GM06990 (cell line): ENCODE measurements at regions not wholly inside any gene's neighbourhood (a gene's known extent, or its start where the extent isn't known, plus 50 kb on each side); places are given as distances from the start of the nearest gene placed in this dataset.

Experiments
- DNase-seq: peaks from one replicate; pipeline ENCODE4 v3.0.0-alpha.2; 2011; ENCODE audit not compliant: insufficient read length; ENCODE audit errors: extremely low read depth
- H3K27me3 ChIP-seq: replicated peaks from 2 replicates; pipeline ENCODE4 v1.6.0; 2011; ENCODE audit warnings: low read length; ENCODE audit not compliant: control insufficient read depth, insufficient read depth
- H3K36me3 ChIP-seq: 2 replicates; pipeline ENCODE4 v1.5.1; 2011; ENCODE audit warnings: low read length; ENCODE audit not compliant: control insufficient read depth, insufficient read depth
- H3K4me3 ChIP-seq: replicated peaks from 2 replicates; pipeline ENCODE4 v1.5.1; 2011; ENCODE audit warnings: low read depth, mild to moderate bottlenecking, control low read depth, low read length
- CTCF ChIP-seq: IDR thresholded peaks from 2 replicates; pipeline ENCODE4 v1.5.1; 2011; ENCODE audit warnings: low read length, control low read depth, mild to moderate bottlenecking, inconsistent platforms; ENCODE audit not compliant: insufficient read depth, poor library complexity, severe bottlenecking

DNA sequence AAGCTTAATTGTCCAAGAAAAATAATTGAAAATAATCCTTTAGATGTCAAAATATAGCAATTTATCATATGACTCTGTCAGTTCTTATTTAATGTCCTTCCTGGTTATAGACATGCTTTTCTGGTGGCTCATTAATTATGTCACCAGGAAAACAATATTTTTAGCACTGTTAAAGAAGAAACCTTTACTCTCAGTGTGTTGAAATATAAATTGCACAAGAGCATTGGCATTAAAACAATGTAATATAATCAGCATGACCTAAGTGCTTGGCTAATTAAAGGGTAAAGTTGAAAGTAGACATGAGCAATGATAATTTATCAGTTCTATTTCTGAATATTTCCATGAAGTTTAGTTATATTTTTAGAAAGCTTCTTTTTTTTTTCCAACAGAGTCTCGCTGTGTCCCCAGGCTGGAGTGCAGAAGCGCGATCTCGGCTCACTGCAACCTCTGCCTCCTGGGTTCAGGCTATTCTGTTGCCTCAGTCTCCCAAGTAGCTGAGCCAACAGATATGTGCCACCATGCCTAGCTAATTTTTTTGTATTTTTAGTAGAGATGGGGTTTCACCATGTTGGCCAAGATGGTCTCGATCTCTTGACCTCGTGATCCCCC, 232.3 kb downstream of the JRKL start:
- H3K4me3 ChIP-seq: no peak overlapping the region
- no peak for DNase-seq
- H3K27me3 ChIP-seq: no peaks in the 10 kb centered on the region
- no peak for TF ChIP-seq CTCF
- no peaks in the 10 kb centered on the region for H3K36me3 ChIP-seq

DNA sequence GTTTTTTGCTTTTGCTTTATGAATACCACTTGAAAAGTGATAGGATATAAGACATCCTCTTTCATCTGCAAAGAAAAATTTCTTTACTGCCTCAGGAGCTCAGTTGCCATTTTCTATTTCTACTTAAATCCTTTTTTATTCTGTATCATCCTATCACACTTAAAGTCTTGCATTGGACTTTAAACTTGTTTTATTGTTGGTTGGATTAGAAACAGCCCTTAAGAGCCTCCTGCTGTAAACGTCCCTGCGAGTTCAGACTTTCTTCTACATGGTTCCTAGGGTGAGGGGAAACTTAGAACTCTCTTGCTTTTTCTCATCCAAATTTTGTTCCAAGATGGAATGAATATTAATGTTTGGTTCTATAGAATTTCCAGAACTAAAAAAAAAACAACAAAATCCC, 234.3 kb downstream of the JRKL start:
- Histone ChIP-seq H3K36me3 (no peaks in the 10 kb centered on the region), H3K27me3 (no peaks in the 10 kb centered on the region), H3K4me3 (no peak overlapping the region)
- no peak for DNase-seq
- TF ChIP-seq CTCF: no peak

DNA sequence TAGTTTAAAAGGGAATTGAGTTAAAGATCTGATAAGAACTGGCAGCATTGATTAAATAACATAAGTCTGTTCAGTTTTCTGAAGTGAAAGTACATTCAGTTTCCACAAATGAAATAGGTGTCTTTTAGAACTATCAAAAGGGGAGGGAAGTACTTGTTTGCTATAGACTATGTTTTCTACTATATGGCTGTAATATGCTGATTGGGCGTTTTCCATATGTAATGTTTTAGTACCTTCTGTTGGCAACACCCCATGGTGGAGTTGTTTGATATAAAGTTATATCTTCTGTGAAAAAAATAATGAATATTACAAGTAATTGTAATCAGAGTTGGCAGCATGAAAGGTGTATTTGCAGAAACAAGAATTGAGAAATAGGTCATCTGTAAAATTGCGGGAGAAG, 237.6 kb downstream of the JRKL start:
- TF ChIP-seq CTCF: no peak
- Histone ChIP-seq H3K36me3 (no peaks in the 10 kb centered on the region), H3K4me3 (no peak overlapping the region)

DNA sequence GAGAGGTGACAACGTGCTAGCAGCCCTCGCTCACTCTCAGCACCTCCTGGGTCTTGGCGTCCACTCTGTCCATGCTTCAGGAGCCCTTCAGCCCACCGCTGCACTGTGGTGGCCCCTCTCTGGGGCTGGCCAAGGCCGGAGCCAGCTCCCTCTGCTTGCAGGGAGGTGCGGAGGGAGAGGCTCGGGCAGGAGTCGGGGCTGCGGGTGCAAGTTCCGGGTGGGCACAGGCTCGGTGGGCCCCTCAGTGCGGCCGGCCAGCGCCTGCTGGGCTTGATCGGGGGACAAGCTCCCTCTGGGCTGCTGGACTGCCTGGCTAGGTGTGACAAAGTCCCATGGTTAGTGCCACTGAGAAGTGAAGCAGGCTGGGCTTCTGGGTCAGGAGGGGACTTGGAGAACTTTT, 245.8 kb downstream of the JRKL start:
- no peak for DNase-seq
- Histone ChIP-seq H3K27me3 (no peaks in the 10 kb centered on the region), H3K4me3 (no peak overlapping the region), H3K36me3 (no peaks in the 10 kb centered on the region)
- no peak for TF ChIP-seq CTCF

More for the DNA sequence above, 237.6 kb downstream of the JRKL start:
- no peak for DNase-seq
- H3K27me3 ChIP-seq: no peaks in the 10 kb centered on the region

DNA sequence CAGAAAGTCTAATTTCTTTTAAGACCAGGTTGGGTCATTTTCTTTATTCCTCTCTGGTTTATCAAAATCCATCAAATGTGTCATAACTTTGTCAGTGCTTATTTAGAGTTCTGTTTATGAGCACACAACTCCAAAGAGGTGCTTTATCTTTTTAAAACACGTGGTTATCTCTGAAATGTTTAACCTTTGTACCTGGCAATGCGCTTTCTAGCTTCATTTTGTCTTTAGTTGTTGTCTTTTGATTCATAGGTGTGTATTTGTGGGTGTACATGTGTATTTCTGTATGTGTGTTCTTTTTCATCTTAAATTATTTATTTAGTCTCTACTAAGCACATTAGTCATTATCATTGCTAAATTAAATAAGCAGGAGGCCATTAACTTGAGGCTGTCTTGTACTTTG, 251.4 kb downstream of the JRKL start:
- Histone ChIP-seq H3K36me3 (no peaks in the 10 kb centered on the region), H3K4me3 (no peak overlapping the region)
- no peak for DNase-seq

More for the DNA sequence above, 251.4 kb downstream of the JRKL start:
- no peaks in the 10 kb centered on the region for H3K27me3 ChIP-seq
- TF ChIP-seq CTCF: no peak
